Neural cell (in vitro differentiated cells): ENCODE measurements at regions not wholly inside any gene's neighbourhood (a gene's known extent, or its start where the extent isn't known, plus 50 kb on each side); places are given as distances from the start of the nearest gene placed in this dataset.

Experiments used
- H2AFZ ChIP-seq: fragments of 200-600, 300-800 bp; sonication (generic), shearing (Covaris generic); 2 replicates; pipeline ENCODE4 v1.6.0; 2014; ENCODE audit warnings: low read depth, mild to moderate bottlenecking, antibody characterized with exemption, low read length, moderate library complexity
- H3F3A ChIP-seq: fragments of 200-600 bp; shearing (Covaris generic); 2 replicates; pipeline ENCODE4 v1.6.1; 2016; ENCODE audit warnings: mild to moderate bottlenecking, moderate library complexity, mixed read lengths, antibody characterized with exemption, low read length; ENCODE audit not compliant: insufficient read depth, poor library complexity, severe bottlenecking
- H3K27ac ChIP-seq: fragments of 200-600, 300-800 bp; sonication (generic), shearing (Covaris generic); 2 replicates; pipeline ENCODE4 v1.5.1; 2014; ENCODE audit warnings: mild to moderate bottlenecking, low read length, moderate library complexity
- H3K27me3 ChIP-seq: fragments of 300-800, 200-600 bp; sonication (generic), shearing (Covaris generic); 2 replicates; pipeline ENCODE4 v1.6.0; 2014; ENCODE audit warnings: mild to moderate bottlenecking, low read depth, low read length, moderate library complexity; ENCODE audit not compliant: insufficient read depth
- H3K36me3 ChIP-seq: fragments of 300-800, 200-600 bp; sonication (generic), shearing (Covaris generic); 2 replicates; pipeline ENCODE4 v1.5.1; 2014; ENCODE audit warnings: mild to moderate bottlenecking, antibody characterized with exemption, low read length, moderate library complexity; ENCODE audit not compliant: insufficient read depth
- H3K4me2 ChIP-seq: fragments of 300-800, 200-600 bp; sonication (generic), shearing (Covaris generic); 2 replicates; pipeline ENCODE4 v1.6.0; 2014; ENCODE audit warnings: mild to moderate bottlenecking, low read length
- H3K4me3 ChIP-seq: fragments of 300-800, 200-600 bp; sonication (generic), shearing (Covaris generic); 2 replicates; pipeline ENCODE4 v1.5.1; 2014; ENCODE audit warnings: mild to moderate bottlenecking, low read length, moderate library complexity
- H3K79me2 ChIP-seq: fragments of 200-600 bp; shearing (Covaris generic); replicated peaks from 2 replicates; pipeline ENCODE4 v1.6.0; 2014; ENCODE audit warnings: mild to moderate bottlenecking, low read length, moderate library complexity; ENCODE audit not compliant: insufficient read depth
- H3K9ac ChIP-seq: fragments of 300-800, 200-600 bp; sonication (generic), shearing (Covaris generic); 2 replicates; pipeline ENCODE4 v1.6.1; 2016; ENCODE audit warnings: mild to moderate bottlenecking, low read length, mixed read lengths
- H3K9me2 ChIP-seq: fragments of 200-600 bp; shearing (Covaris generic); 2 replicates; pipeline ENCODE4 v1.6.1; 2016; ENCODE audit warnings: mild to moderate bottlenecking, low read length, mixed read lengths; ENCODE audit not compliant: insufficient read depth
- H3K9me3 ChIP-seq: fragments of 200-600, 300-800 bp; sonication (generic), shearing (Covaris generic); 2 replicates; pipeline ENCODE4 v1.6.1; 2016; ENCODE audit warnings: mild to moderate bottlenecking, mixed run types, low read length, moderate library complexity, mixed read lengths
- H4K20me1 ChIP-seq: fragments of 200-600 bp; shearing (Covaris generic); 2 replicates; pipeline ENCODE4 v1.6.1; 2016; ENCODE audit warnings: mild to moderate bottlenecking, mixed run types; ENCODE audit not compliant: insufficient read depth
- CTCF ChIP-seq: fragments of 450-650 bp; IDR thresholded peaks from 2 replicates; pipeline ENCODE4 v1.5.1; 2014; ENCODE audit warnings: antibody characterized with exemption, mild to moderate bottlenecking, moderate library complexity; ENCODE audit not compliant: poor library complexity, severe bottlenecking
- EP300 ChIP-seq: fragments of 450-650 bp; conservative IDR thresholded peaks from 2 replicates; pipeline ENCODE4 v1.6.1; 2014; ENCODE audit warnings: antibody characterized with exemption, mild to moderate bottlenecking, moderate library complexity; ENCODE audit not compliant: poor library complexity, severe bottlenecking
- EZH2 ChIP-seq: fragments of 200-600, 300-800 bp; shearing (Covaris generic), sonication (generic); IDR thresholded peaks from 2 replicates; pipeline ENCODE4 v1.6.1; 2014; ENCODE audit warnings: antibody characterized with exemption, low read length, borderline replicate concordance, mild to moderate bottlenecking; ENCODE audit not compliant: insufficient read depth, poor library complexity, severe bottlenecking
- MXI1 ChIP-seq: fragments of 450-650 bp; conservative IDR thresholded peaks from 2 replicates; pipeline ENCODE4 v1.6.1; 2014; ENCODE audit warnings: antibody characterized with exemption, mild to moderate bottlenecking; ENCODE audit not compliant: poor library complexity, severe bottlenecking
- POLR2AphosphoS5 ChIP-seq: IDR thresholded peaks from 2 replicates; pipeline ENCODE4 v1.6.1; 2012
- RAD21 ChIP-seq: fragments of 450-650 bp; conservative IDR thresholded peaks from 2 replicates; pipeline ENCODE4 v1.6.1; 2014; ENCODE audit warnings: antibody characterized with exemption, mild to moderate bottlenecking, moderate library complexity
- SMC3 ChIP-seq: fragments of 450-650 bp; conservative IDR thresholded peaks from 2 replicates; pipeline ENCODE4 v1.6.1; 2014; ENCODE audit warnings: antibody characterized with exemption, mild to moderate bottlenecking, moderate library complexity; ENCODE audit not compliant: poor library complexity
- TAF1 ChIP-seq: IDR thresholded peaks from 2 replicates; pipeline ENCODE4 v1.6.1; 2012; ENCODE audit warnings: low read depth
- TF ChIP-seq, protein P1 (sequence below): IDR thresholded peaks from 2 replicates; pipeline ENCODE4 v1.6.1; 2012; ENCODE audit warnings: borderline replicate concordance

DNA sequence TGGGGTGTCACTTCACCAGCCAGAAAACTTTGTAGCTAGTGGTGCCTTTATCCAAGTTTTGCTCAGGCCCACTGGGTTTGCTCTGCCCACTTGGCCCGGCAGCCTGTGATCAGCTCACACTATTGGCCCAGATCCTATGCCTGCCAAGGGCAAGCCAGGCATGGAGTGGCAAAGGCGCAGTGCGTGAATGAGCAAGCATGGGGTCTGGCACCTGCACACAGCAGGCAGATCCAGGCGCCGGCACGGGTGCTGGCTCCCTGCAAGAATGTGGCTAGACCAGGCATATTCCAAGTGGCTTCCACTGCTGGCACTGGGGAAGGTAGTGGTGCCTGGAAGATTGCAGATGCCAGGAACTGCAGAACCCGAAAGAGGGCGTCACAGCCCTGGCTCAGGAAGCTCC, 346.9 kb downstream of the LMBRD1 start:
- H3K4me3 ChIP-seq, result no peak overlapping the region
- no peaks in the 10 kb centered on the region for H3K27me3 ChIP-seq
- TF ChIP-seq, protein P1, sequence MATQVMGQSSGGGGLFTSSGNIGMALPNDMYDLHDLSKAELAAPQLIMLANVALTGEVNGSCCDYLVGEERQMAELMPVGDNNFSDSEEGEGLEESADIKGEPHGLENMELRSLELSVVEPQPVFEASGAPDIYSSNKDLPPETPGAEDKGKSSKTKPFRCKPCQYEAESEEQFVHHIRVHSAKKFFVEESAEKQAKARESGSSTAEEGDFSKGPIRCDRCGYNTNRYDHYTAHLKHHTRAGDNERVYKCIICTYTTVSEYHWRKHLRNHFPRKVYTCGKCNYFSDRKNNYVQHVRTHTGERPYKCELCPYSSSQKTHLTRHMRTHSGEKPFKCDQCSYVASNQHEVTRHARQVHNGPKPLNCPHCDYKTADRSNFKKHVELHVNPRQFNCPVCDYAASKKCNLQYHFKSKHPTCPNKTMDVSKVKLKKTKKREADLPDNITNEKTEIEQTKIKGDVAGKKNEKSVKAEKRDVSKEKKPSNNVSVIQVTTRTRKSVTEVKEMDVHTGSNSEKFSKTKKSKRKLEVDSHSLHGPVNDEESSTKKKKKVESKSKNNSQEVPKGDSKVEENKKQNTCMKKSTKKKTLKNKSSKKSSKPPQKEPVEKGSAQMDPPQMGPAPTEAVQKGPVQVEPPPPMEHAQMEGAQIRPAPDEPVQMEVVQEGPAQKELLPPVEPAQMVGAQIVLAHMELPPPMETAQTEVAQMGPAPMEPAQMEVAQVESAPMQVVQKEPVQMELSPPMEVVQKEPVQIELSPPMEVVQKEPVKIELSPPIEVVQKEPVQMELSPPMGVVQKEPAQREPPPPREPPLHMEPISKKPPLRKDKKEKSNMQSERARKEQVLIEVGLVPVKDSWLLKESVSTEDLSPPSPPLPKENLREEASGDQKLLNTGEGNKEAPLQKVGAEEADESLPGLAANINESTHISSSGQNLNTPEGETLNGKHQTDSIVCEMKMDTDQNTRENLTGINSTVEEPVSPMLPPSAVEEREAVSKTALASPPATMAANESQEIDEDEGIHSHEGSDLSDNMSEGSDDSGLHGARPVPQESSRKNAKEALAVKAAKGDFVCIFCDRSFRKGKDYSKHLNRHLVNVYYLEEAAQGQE, result no peak
- no peak for TF ChIP-seq TAF1
- TF ChIP-seq RAD21, result no peak
- no peak for TF ChIP-seq POLR2AphosphoS5
- no peak for TF ChIP-seq CTCF
- TF ChIP-seq SMC3, result no peak
- TF ChIP-seq EP300, result no peak
- TF ChIP-seq EZH2, result no peak
- no peak for TF ChIP-seq MXI1
- no peak overlapping the region for H2AFZ ChIP-seq
- H3K27ac ChIP-seq, result no peak overlapping the region
- no peaks in the 10 kb centered on the region for H4K20me1 ChIP-seq
- no peaks in the 10 kb centered on the region for H3K79me2 ChIP-seq
- H3K9me3 ChIP-seq, result no peaks in the 10 kb centered on the region
- H3F3A ChIP-seq, result no peaks in the 10 kb centered on the region
- no peaks in the 10 kb centered on the region for H3K9me2 ChIP-seq
- no peaks in the 10 kb centered on the region for H3K36me3 ChIP-seq
- no peak overlapping the region for H3K4me2 ChIP-seq
- no peak overlapping the region for H3K9ac ChIP-seq
